Panc1 (cell line): ENCODE measurements at regions not wholly inside any gene's neighbourhood (a gene's known extent, or its start where the extent isn't known, plus 50 kb on each side); places are given as distances from the start of the nearest gene placed in this dataset.

ENCODE experiments used
- TF ChIP-seq, protein P1 (sequence below): fragments of 450-650 bp; IDR thresholded peaks from 2 replicates; pipeline ENCODE4 v1.5.1; 2017; ENCODE audit warnings: mild to moderate bottlenecking
- TF ChIP-seq, protein P2 (sequence below), 2 experiments: IDR thresholded peaks; 2 replicates each; pipeline ENCODE4 v1.6.1; 2011 to 2012; ENCODE audit warnings: low read depth in 2 of 2, control low read depth in 1 of 2, low read length in 1 of 2, mild to moderate bottlenecking in 1 of 2, moderate library complexity in 1 of 2; ENCODE audit not compliant: insufficient read depth in 1 of 2

DNA sequence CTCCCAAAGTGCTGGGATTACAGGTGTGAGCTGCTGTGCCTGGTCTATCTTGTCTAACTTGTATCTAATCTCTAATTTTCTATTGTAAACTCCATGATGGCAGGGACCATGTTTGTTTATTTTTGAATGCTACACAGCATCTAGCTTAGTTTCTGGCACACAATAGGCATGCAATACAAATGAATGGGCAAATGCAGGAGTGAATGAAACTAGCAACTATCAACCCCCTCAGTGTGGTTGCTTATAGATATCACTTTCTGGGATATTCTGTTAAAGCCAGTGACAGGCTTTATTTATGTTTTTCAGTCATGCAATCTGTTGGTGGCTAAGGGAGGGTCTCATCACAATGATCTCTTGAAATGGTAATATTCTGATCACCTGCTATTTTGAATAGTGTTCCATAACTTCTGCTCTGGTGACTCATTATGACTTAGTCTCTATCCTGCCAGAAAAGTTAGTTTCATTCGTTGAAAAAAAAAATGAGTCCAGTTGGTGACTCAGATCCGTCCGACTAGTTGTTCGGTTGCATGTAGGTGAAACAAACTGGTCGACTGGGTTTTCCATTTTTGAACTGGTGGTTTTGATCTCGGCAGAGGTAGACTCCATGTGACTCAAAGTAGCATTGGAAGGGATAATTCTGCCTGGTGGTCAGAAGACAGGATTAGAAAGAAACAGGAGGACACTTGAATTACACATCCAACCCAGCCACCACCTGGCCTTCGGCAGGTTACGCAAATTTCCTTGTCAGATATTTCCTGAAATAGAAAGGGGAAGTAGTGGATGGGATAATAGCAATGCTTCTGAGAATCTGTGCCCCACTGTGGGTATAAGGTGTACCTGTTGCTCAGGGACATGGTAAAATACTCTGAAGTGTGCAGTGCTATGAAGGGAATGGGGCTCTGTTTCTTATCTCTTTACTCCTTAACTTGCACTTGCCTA, 76.8 kb downstream of the GATA3 start:
- TF ChIP-seq, protein P1, sequence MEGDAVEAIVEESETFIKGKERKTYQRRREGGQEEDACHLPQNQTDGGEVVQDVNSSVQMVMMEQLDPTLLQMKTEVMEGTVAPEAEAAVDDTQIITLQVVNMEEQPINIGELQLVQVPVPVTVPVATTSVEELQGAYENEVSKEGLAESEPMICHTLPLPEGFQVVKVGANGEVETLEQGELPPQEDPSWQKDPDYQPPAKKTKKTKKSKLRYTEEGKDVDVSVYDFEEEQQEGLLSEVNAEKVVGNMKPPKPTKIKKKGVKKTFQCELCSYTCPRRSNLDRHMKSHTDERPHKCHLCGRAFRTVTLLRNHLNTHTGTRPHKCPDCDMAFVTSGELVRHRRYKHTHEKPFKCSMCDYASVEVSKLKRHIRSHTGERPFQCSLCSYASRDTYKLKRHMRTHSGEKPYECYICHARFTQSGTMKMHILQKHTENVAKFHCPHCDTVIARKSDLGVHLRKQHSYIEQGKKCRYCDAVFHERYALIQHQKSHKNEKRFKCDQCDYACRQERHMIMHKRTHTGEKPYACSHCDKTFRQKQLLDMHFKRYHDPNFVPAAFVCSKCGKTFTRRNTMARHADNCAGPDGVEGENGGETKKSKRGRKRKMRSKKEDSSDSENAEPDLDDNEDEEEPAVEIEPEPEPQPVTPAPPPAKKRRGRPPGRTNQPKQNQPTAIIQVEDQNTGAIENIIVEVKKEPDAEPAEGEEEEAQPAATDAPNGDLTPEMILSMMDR: no peak
- TF ChIP-seq, protein P2, sequence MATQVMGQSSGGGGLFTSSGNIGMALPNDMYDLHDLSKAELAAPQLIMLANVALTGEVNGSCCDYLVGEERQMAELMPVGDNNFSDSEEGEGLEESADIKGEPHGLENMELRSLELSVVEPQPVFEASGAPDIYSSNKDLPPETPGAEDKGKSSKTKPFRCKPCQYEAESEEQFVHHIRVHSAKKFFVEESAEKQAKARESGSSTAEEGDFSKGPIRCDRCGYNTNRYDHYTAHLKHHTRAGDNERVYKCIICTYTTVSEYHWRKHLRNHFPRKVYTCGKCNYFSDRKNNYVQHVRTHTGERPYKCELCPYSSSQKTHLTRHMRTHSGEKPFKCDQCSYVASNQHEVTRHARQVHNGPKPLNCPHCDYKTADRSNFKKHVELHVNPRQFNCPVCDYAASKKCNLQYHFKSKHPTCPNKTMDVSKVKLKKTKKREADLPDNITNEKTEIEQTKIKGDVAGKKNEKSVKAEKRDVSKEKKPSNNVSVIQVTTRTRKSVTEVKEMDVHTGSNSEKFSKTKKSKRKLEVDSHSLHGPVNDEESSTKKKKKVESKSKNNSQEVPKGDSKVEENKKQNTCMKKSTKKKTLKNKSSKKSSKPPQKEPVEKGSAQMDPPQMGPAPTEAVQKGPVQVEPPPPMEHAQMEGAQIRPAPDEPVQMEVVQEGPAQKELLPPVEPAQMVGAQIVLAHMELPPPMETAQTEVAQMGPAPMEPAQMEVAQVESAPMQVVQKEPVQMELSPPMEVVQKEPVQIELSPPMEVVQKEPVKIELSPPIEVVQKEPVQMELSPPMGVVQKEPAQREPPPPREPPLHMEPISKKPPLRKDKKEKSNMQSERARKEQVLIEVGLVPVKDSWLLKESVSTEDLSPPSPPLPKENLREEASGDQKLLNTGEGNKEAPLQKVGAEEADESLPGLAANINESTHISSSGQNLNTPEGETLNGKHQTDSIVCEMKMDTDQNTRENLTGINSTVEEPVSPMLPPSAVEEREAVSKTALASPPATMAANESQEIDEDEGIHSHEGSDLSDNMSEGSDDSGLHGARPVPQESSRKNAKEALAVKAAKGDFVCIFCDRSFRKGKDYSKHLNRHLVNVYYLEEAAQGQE (IDR thresholded peaks at IDR 0.05; ENCODE audit: insufficient read depth in 1 of 2, low read depth in 2 of 2, low read length in 1 of 2): no peak
